Gastroesophageal sphincter (tissue), 3 donors: ENCODE measurements at regions not wholly inside any gene's neighbourhood (a gene's known extent, or its start where the extent isn't known, plus 50 kb on each side); places are given as distances from the start of the nearest gene placed in this dataset.

Experiments
- CTCF ChIP-seq, 4 experiments: fragments of 200-600 bp in 2 of 4; fragments of 450-650 bp in 2 of 4; sonication (generic) in 1 of 4; IDR thresholded peaks; one replicate each; pipeline ENCODE4 v1.5.1; 2017 to 2019; ENCODE audit warnings: antibody characterized with exemption in 4 of 4, mild to moderate bottlenecking in 2 of 4, moderate library complexity in 2 of 4
- EP300 ChIP-seq: sonication (generic); formaldehyde crosslinking; IDR thresholded peaks from one replicate; pipeline ENCODE4 v1.6.1; 2017; ENCODE audit warnings: antibody characterized with exemption, mild to moderate bottlenecking
- POLR2A ChIP-seq, 2 donors: fragments of 450-650 bp; IDR thresholded peaks; one replicate each; pipeline ENCODE4 v1.6.1; 2017; ENCODE audit warnings: antibody characterized with exemption in 2 of 2, mild to moderate bottlenecking in 2 of 2, moderate library complexity in 1 of 2
- POLR2AphosphoS5 ChIP-seq: sonication (generic); formaldehyde crosslinking; IDR thresholded peaks from one replicate; pipeline ENCODE4 v1.6.1; 2017; ENCODE audit warnings: antibody characterized with exemption

GRCh38 chr14:105968291-105968690 lies 441.9 kb downstream of the TMEM121 start:
- TF ChIP-seq POLR2A (IDR thresholded peaks at IDR 0.05) (no peak), CTCF (IDR thresholded peaks at IDR 0.05) (no peak), POLR2AphosphoS5 (no peak), EP300 (no peak)
